ENCODE measurements at regions not wholly inside any gene's neighbourhood (a gene's known extent, or its start where the extent isn't known, plus 50 kb on each side); places are given as distances from the start of the nearest gene placed in this dataset.

- POLR2A ChIA-PET: no interaction called here
Measured at GRCh38 chr2:168300460-168300859, 53.1 kb upstream of the STK39 start.

GRCh38 chr2:168304024-168304681 is 56.8 kb upstream of the STK39 start:
- TF ChIP-seq CTCF (IDR thresholded peaks at IDR 0.05; ENCODE audit: control extremely low read depth, extremely low read depth, low read depth, missing control alignments): no peak
- DNase-seq (ENCODE audit: extremely low spot score): no peak
- CTCF ChIA-PET: no interaction called here
- POLR2A ChIA-PET: no interaction called here

More at GRCh38 chr2:168300460-168300859, 53.1 kb upstream of the STK39 start:
- DNase-seq (ENCODE audit: extremely low spot score): no peak
- no peak for TF ChIP-seq CTCF (IDR thresholded peaks at IDR 0.05; ENCODE audit: control extremely low read depth, extremely low read depth, low read depth, missing control alignments)
- CTCF ChIA-PET: interaction anchor here (2.6 kb wide), 1 partner anchor 11 kb away, joined by 9 read pairs; no protein-coding TSS in a partner anchor

GRCh38 chr2:168307379-168307778 is 60.0 kb upstream of the STK39 start:
- CTCF ChIA-PET: interaction anchor here (1.0 kb wide), 1 partner anchor 20 kb away, joined by 3 read pairs; no protein-coding TSS in a partner anchor
- TF ChIP-seq CTCF (IDR thresholded peaks at IDR 0.05; ENCODE audit: control extremely low read depth, extremely low read depth, low read depth, missing control alignments): no peak
- POLR2A ChIA-PET: no interaction called here
- DNase-seq (ENCODE audit: extremely low spot score): no peak

GRCh38 chr2:168310580-168310979 is 63.2 kb upstream of the STK39 start:
- no peak for TF ChIP-seq CTCF (IDR thresholded peaks at IDR 0.05; ENCODE audit: control extremely low read depth, extremely low read depth, low read depth, missing control alignments)
- CTCF ChIA-PET: no interaction called here
- POLR2A ChIA-PET: no interaction called here
- no peak for DNase-seq (ENCODE audit: extremely low spot score)

- POLR2A ChIA-PET: no interaction called here
- no peak for DNase-seq (ENCODE audit: extremely low spot score)
- CTCF ChIA-PET: no interaction called here
- TF ChIP-seq CTCF (IDR thresholded peaks at IDR 0.05; ENCODE audit: control extremely low read depth, extremely low read depth, low read depth, missing control alignments): no peak
Measured at GRCh38 chr2:168311261-168311910, 64.0 kb upstream of the STK39 start.

- no peak for TF ChIP-seq CTCF (IDR thresholded peaks at IDR 0.05; ENCODE audit: control extremely low read depth, extremely low read depth, low read depth, missing control alignments)
- CTCF ChIA-PET: interaction anchor here (0.7 kb wide), 1 partner anchor 13 kb away, joined by 3 read pairs; no protein-coding TSS in a partner anchor
- POLR2A ChIA-PET: no interaction called here
- no peak for DNase-seq (ENCODE audit: extremely low spot score)
Measured at GRCh38 chr2:168312036-168312822, 64.8 kb upstream of the STK39 start.

Measured in GM10248 (cell line).